Activated CD4-positive, alpha-beta T cell treated with anti-CD3 and anti-CD28 coated beads for 1 hour (primary cell): ENCODE measurements at regions not wholly inside any gene's neighbourhood (a gene's known extent, or its start where the extent isn't known, plus 50 kb on each side); places are given as distances from the start of the nearest gene placed in this dataset.
A peak's percentile ranks its signal among the peaks of the same experiment; 100 is the strongest.
"Not testable (repeated sequence)": the region's sequence is repeated elsewhere in the genome, so short reads cannot be mapped to it uniquely, and the experiment has no call there.

Source experiments
- DNase-seq: peaks from one replicate; pipeline ENCODE4 v3.0.0-alpha.2; 2020

DNA sequence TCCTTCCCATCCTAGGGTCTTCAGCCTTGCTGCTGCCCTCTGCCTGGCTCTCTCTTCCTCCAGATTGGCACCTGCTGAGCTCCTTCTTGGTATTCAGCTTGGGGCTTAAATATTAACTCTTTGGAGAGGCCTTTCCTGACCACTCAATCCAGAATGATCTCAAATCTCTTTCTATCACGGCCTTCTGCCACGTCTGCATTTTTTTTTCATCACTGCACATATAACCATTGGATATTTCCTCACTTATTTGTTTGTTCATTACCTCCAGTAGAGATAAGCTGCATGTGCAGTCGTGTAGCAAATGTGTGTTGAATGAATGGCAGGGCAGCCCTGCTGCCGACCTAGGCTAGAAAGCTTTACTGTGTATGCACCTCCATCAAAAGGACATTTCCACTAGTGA lies 51.6 kb upstream of the MPP7 start:
- DNase-seq, result no peak

DNA sequence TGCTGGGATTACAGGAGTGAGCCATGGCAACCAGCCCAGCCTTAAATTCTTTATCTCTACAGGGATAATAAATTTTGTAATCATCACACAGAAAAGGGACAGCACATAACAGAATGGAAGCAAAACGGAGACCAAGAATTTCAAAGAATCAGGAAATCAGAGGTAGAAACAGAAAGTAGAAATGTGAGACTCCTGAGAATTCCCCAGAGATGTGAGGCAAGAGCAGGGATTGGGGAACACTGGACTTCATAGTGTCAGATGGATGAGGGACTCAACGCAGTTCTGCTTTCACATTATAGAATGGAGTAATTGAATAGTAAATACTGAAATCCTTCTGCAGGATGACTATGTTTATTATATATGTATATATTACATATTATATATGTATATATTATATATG lies 52.5 kb upstream of the MPP7 start:
- no peak for DNase-seq

DNA sequence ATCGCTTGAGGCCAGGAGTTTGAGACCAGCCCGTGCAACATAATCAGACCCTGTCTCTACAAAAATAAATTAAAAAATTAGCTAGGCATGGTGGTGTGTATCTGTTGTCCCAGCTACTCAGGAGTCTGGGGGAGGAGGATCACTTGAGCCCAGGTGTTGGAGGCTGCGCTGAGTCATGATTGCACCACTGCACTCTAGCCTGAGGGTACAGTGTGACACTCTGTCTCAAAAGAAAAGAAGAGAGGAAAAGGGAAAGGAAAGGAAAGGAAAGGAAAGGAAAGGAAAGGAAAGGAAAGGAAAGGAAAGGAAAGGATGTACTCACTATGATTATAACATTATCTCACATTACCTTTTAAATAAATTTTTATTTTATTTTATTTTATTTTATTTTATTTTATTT lies 56.5 kb upstream of the MPP7 start:
- no peak for DNase-seq

DNA sequence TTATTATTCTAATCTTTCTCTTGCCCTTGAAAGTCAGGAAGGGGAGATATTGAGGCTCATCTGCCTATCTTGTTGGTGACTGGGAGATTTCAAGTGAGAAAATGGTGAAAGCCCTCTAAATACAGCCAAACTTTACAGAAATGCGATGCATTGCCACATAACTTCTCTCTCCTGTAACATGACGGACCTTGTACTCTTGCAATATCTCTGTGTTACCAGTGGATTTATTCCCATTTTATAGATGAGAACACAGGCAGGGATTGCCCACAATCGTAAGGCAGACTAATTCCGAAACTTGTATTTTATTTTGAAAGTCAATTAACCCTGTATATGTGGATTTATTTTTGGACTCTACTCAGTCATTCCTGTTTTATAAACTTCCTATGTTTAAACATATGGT lies 57.3 kb upstream of the MPP7 start:
- no peak for DNase-seq

DNA sequence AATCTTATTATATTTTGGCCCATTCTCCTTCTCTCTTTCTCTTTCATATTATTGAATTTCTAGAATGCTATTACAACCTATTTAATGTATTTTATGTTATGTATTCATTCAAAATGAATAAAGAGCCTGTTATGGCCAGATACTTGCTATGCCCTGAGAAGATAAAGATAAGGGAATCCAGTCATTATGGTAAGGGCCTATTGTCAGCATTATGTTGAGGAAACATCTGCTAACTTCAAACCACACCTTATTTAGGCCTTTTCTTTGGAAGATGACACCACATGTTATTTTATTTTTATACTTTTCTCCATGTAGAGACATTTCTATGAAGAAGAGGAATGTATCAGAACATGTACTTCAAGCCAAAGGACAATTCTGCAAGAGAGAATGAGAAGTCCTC lies 60.5 kb upstream of the MPP7 start:
- DNase-seq, result no peak

DNA sequence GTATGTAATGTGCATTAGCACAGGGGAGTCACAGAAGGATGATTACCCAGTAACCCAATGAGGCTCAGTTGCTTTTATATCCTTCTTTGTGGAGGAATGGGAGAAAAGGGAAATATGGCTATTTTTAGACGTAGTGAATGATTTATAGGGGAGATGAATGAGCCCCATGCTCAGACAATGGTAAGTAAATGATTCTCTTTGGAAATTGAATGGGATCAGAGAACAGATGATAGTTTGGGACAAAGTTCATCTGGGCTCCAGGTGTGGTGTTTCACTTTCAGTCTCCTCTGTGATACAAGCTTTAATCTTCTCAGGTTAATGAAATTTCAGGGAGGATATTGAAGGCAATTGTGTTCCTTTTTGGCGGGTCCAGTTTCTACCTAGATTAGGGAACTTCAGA lies 63.0 kb upstream of the MPP7 start:
- no peak for DNase-seq

DNA sequence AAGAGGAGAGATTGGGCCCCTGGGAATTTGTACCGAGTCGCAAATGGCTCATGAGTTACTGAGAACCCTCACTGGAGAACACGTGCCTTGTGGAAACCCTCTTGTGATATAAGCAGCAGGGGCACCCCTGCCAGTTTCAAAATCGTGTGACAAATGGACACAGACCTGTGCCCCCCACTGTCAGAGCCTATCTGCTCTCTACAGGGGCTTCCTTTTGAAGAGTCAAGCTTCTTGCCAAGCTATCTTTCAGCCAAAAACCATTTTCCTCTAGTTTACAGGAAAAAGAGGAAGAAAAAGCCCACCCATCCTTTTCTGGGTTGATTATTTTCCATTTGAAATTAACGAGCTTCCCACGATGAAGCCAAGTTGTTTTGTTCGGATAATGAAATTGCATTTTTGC lies 64.1 kb upstream of the MPP7 start:
- DNase-seq, result no peak

DNA sequence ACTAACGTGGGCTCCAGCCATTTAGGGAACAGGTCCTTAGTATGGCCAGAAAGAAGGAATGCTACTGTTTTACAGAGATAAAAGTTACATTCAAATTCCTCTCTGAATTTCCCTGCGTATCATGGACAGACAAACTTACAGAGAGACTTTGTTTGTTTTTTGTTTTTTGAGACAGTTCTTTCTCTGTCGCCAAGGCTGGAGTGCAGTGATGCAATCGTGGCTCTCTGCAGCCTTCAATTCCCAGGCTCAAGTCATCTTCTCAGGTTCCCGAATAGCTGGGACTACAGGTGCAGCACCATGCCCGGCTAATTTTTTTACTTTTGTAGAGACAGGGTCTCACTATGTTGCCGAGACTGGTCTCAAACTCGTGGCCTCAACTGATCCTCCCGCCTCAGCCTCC lies 64.5 kb upstream of the MPP7 start:
- no peak for DNase-seq

DNA sequence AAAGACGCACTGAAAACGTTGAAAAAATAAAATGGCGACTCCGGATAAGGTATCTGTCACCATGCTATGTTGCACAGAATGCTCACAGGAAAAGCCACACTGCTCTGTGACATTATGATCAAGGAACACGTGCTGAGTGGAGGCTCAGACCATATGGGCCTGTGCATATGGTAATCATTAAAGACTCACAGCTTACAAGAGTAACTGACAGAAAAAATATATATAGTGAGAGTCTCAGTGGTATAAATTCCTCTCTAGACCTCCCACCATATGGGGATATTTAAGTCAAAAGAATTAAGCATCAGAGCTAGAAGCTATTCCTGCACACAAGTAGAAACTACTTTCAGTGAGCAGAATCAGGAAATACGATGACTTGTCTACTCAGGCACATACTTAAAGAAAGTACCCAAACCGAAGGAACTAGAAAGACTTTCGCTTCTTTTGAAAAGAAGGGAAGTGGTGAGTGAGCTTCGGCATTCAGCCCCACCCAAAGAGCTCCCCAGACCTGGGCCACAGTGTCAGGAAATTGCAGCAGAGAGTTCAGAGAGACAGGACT lies 65.1 kb upstream of the MPP7 start:
- DNase-seq, result peak; percentile 32

DNA sequence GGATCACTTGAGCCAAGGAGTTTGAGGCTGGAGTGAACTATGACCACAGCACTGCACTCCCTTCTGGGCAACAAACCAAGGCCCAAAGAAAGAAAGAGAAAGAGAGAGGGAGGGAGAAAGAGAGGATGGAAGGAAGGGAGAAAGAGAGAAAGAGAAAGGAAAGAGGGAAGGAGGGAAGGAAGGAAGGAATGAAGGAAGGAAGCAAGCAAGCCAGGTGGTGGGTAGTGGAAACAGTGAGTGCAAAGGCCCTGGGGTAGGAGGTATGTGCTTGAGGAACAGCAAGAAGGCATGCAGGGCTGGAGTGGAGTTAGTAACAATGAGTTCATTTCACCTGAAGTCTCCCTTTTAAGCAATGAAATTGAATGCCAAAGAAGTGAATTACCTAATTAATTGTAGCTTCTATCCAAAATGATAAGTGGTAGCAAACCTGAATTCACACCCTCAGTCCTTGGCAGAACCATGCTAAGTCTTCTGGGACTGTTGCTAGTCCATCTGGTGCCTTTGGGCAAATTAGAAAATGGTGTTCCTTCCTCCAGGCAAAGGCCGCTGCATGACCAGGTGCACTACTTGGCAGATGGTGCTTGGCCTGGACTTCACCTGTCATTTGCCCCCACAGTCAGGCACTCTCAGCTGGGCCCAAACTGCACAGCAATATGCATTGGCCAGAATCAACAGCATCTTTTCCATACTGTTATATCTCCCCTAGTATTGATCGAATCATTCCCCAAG lies 67.4 kb upstream of the MPP7 start:
- no peak for DNase-seq

DNA sequence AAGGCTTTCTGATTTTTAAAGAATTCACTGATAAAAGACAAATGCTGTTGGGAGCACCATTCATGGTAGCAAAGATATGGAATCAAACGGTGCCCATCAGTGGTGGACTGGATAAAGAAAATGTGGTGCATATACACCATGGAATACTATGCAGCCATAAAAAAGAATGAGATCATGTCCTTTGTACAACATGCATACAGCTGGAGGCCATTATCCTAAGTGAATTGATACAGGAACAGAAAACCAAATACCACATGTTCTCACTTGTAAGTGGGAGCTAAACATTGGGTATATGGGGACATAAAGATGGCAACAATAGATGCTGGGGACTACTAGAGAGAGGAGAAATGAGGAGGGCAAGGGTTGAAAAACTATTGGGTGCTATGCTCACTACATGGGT lies 68.8 kb upstream of the MPP7 start:
- DNase-seq, result not testable (repeated sequence)

DNA sequence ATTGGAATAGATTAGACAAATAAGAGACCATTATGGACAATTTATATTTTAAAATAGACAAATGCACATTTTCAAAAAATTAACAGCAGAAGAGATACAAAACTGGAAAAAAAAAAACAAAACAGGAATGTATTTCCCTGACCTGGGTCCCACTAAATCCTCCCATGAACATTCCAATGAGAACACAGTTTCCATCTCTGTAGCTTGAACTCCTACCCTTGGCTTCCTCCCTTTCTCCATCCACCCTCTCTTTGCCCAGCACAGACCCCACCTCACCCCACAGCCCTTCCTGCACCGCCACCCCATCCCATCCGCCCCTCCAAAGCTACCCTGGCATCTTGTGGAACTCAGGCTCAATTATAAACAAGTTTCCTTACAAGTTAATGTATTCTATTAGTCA lies 71.2 kb upstream of the MPP7 start:
- no peak for DNase-seq

DNA sequence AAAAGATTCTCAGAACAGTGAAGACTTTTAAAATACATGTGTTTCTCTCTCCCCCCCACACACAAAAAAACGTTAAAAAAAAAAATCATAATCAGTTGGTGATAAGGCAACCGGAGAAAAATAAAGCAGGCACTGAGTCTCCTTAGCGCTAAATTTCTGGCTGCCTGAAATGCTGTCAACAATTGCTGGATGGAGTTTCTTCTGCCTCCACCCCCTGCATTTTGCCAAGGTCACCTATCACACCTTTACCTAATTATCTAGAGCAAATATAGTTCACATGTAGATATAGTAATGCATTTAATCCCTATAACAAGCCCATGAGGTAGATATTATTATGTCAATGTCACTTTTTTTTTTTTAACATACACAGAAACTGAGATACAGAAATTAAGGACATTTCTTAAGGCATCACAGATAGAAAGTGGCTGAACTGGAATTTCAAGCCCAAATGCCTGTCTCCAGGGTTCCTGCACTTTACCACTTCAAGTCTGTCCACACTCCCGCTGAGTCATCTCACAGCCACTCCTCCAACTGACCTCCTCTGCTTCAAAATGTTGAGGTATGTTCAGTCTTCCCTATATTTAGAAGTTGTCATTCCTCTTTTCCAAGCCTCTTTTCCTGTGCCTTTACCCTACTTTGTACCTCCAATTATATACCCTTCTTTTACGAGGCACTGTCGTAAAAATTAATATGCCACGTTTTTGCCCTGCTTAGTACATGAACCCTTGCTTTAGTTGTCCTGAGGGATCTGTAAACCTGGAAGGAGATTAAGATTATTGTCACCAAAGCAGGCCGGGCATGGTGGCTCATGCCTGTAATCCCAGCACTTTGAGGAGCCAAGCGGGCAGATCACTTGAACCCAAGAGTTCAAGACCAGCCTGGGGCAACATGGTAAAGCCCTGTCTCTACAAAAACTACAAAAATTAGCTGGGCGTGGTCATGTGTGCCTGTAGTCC lies 72.8 kb upstream of the MPP7 start:
- no peak for DNase-seq

DNA sequence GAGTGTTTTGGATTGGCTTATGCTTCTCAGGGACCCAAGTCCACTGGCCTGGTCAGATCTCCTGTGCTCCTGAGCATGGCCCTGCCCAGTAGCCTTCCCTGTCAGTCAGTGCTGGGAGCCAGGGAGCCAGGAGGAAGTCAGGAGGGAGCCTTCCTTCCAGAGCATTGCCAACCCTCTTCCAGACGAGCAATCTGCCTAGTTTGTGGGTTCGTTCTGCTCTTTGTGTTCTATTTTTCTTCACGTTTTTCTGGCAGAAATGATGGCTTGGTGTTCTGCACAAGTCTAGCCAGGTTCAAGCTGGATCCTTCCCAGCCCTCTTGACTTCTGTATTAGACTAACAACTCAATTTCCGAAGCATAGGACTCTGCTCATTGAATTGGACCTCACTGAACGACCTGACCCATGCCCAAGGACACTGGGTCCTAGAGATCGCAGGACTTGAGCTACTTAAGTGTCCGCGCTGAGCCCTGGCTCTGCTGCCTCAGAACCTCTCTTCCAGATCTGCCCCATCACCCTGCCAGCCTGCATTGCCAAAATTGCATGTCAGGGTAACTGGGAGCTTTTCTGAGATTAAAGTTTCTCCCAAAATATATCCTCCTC lies 76.2 kb upstream of the MPP7 start:
- no peak for DNase-seq

DNA sequence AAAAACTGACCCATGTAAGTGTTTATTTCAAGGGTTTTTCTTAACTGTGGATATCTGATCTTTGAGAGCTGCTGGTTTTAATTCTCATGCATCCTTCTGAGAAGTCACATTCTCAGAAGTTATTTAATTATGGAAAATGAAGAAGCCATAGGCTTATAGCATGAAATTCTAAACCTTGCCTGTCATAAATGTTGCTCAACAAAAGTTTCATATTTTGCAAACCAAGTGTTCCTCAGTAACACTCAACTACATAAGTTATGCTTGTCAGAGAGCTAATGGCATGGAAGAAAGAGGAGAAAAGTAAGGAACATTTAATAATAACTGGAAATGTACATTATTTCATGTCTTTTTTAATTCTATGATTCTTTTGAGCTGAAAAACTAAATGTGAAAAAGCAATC lies 78.6 kb upstream of the MPP7 start:
- DNase-seq, result no peak

DNA sequence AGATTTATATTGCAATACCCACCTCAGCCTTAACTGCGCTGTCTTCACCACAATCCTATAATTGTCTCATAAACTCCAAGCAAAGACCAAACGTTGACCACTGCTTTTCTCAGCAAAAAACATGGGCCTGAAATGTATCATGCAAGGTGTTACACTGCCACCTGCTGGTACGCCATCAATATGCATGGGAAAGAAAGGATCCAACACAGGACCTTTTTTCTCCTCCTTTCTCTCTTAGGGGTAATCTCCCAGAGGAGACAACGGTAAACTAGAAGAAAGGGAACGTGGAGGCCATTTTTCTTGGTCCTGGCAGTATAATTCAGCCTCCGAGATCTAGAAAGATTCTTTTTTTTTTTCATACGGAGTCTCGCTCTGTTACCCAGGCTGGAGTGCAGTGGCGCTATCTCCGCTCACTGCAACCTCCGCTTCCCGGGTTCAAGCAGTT lies 79.1 kb upstream of the MPP7 start:
- peak; percentile 72 for DNase-seq

DNA sequence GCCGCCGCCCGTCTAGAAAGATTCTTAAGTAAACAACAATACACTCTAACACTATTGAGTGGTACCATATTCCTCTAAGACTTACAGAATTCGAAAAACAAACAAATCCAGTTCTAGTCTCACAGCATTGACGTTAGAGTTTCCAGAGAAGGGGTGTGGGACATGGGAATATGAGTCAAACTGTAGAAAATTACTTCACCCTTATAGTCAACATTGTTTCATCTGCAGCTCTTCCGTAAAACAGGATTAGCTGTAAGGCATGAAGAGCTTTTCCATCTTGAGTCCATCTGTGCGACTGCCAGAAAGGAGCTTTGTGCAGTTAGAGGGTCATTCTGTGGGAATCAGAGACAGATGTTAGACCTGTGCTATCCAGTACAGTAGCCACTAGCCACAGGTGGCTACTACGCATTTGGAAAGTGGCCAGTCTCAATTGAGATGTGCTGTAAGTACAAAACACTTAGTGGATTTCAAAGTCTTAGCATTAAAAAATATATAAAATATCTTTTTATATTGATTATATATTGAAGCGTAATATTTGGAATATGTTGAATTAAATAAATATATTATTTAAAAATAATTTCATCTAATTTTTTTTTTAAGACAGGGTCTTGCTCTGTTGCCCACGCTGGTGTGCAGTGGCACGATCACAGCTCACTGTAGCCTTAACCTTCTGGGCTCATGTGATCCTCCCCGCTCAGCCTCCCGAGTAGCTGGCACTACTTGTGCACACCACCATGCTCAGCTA lies 79.8 kb upstream of the MPP7 start:
- no peak for DNase-seq

DNA sequence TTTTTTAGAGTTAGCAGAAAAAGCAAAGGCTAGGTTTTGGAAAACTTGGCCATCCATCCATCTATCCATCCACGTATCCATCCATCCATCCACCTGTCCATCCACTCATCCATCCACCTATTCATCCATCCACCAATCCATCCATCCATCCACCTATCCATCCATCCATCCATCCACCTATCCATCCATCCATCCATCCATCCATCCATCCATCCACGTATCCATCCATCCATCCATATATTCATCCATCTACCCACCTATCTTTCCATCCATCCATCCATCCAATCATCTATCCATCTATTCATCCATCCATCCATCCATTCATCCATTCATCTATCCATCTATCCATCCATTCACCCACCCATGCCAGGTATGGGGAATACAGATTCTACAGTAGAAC lies 81.7 kb upstream of the MPP7 start:
- DNase-seq, result no peak

DNA sequence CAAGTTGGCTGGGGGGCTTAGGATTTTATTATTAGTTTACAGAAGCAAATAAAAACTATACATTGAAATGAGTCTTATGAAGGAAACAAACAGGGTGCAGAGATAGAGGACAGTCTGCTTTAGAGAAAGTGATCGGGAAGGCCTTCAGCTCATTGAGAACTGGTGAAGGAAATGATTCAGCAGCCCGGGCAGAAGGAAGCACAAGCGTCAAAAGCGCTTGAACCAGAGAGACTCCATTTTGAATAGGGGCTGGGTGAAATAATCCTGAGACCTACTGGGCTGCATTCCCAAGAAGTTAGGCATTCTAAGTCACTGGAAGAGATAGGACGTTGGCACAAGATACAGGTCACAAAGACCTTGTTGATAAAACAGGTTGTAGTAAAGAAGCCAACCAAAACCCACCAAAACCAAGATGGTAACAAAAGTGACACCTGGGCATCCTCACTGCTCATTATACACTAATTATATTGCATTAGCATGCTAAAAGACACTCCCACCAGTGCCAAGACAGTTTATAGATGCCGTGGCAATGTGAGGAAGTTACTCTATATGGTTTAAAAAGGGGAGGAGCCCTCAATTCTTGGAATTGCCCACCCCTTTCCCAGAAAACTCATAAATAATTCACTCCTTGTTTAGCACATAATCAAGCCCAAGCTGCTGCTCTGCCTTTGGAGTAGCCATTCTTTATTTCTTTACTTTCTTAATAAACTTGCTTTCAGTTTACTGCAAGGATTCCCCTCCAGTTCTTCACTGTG lies 83.1 kb upstream of the MPP7 start:
- DNase-seq, result no peak

DNA sequence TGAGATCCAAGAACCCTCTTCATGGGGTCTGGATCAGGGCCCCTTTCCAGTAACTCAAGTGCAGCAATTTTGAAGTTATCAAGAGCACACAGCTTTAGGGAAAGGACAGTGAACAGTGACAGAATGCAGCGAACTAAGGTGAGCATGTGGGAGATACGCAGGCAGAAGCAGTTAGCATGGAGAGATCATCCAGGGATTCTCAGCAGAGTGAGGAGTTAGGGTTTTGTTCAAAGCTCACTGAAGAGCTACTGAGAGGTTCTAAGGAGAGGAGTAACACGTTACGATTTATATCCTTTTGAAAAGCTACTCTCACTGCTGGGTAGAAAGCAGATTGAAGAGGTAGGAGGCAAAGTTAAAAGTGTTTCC lies 83.6 kb upstream of the MPP7 start:
- DNase-seq, result no peak

DNA sequence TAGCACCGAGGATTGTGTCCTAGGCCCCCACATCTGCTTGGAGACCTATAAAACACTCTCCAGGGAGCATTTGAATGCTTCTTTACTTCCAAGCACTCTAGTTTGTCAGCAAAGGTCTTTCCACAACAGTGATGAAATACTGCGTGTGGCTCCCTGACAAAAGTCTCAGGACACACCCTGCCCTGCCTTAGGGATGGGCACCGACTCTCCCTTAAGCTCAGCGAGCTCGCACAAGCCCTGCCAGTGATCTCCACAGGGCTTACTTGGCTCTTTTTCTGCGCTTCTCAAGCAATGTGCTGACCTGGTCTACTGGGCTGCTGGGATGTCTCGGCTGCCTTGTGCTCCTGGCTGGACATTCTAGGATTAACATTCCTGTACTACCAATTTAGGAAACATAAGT lies 84.3 kb upstream of the MPP7 start:
- no peak for DNase-seq

DNA sequence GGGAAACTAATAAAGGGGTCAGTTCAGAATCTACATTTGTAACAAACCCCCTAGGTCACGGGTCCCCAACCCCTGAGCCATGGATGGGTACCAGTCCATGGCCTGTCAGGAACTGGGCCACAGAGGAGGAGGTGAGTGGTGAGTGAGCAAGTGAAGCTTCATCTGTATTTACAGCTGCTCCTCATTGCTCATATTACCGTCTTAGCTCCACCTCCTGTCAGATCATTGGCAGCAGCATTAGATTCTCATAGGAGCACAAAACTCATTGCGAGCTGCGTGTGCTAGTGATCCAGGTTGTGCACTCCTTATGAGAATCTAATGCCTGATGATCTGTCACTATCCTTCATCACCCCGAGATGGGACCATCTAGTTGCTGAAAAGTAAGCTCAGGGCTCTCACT lies 88.4 kb upstream of the MPP7 start:
- no peak for DNase-seq
